Tibial artery (tissue), 4 donors: ENCODE measurements at regions not wholly inside any gene's neighbourhood (a gene's known extent, or its start where the extent isn't known, plus 50 kb on each side); places are given as distances from the start of the nearest gene placed in this dataset.

Source experiments
- DNase-seq, 2 donors: peaks; one replicate each; pipeline ENCODE4 v3.0.0-alpha.2; 2019
- H3K27ac ChIP-seq, 2 donors: fragments of 200-600 bp; sonication (generic) in 1 of 2; 1 replicate in 1 of 2; 2 replicates in 1 of 2; pipeline ENCODE4 v1.5.1; 2018 to 2019; ENCODE audit warnings: mild to moderate bottlenecking in 1 of 2
- H3K27me3 ChIP-seq, 2 donors: fragments of 200-600 bp; sonication (generic) in 1 of 2; one replicate each; pipeline versions ENCODE4 v1.5.1 to v1.6.0; 2016 to 2019
- H3K36me3 ChIP-seq, 3 donors: fragments of 200-600 bp; sonication (generic) in 2 of 3; one replicate each; pipeline ENCODE4 v1.5.1; 2016 to 2019; ENCODE audit warnings: mild to moderate bottlenecking in 2 of 3
- H3K4me1 ChIP-seq, 4 donors: fragments of 200-600 bp; sonication (generic) in 2 of 4; 1 replicate in 3 of 4; 2 replicates in 1 of 4; pipeline ENCODE4 v1.5.1; 2016 to 2019
- H3K4me3 ChIP-seq, 2 donors: fragments of 200-600 bp; sonication (generic) in 1 of 2; 1 replicate in 1 of 2; 2 replicates in 1 of 2; pipeline ENCODE4 v1.5.1; 2018 to 2019; ENCODE audit warnings: mild to moderate bottlenecking in 2 of 2
- H3K9me3 ChIP-seq, 3 donors: fragments of 200-600 bp; sonication (generic) in 1 of 3; one replicate each; pipeline ENCODE4 v1.5.1; 2016 to 2019
- CTCF ChIP-seq, 2 experiments: fragments of 200-600 bp in 1 of 2; fragments of 450-650 bp in 1 of 2; IDR thresholded peaks; one replicate each; pipeline ENCODE4 v1.5.1; 2017 to 2019; ENCODE audit warnings: antibody characterized with exemption in 2 of 2, mild to moderate bottlenecking in 1 of 2, moderate library complexity in 1 of 2
- intact Hi-C: fragments of 100-400 bp; cut with DNase I; formaldehyde crosslinking; loops from one replicate; pipeline ENCODE4 v1.15.0; 2023; ENCODE audit warnings: low total_unique reads

- DNase-seq: no peak
- no peak overlapping the region for H3K4me3 ChIP-seq
- no peaks in the 10 kb centered on the region for H3K4me1 ChIP-seq
- H3K27me3 ChIP-seq: no peaks in the 10 kb centered on the region
- intact Hi-C loops: no loop called here
- no peaks in the 10 kb centered on the region for H3K36me3 ChIP-seq
- no peak overlapping the region for H3K27ac ChIP-seq
- no peak for TF ChIP-seq CTCF (IDR thresholded peaks at IDR 0.05)
- no peaks in the 10 kb centered on the region for H3K9me3 ChIP-seq
These were observed 128.2 kb upstream of the INPP4B start for GRCh38 chr4:142974328-142974727.

GRCh38 chr4:142975618-142976017, 129.5 kb upstream of the INPP4B start:
- Histone ChIP-seq H3K4me3 (no peak overlapping the region), H3K36me3 (no peaks in the 10 kb centered on the region), H3K27ac (no peak overlapping the region), H3K4me1 (no peaks in the 10 kb centered on the region), H3K9me3 (no peaks in the 10 kb centered on the region), H3K27me3 (no peaks in the 10 kb centered on the region)
- DNase-seq: no peak
- no peak for TF ChIP-seq CTCF (IDR thresholded peaks at IDR 0.05)
- intact Hi-C loops: no loop called here

- DNase-seq: no peak
- no peaks in the 10 kb centered on the region for H3K36me3 ChIP-seq
- H3K4me1 ChIP-seq: no peaks in the 10 kb centered on the region
These were observed 130.4 kb upstream of the INPP4B start for GRCh38 chr4:142976482-142976881.

GRCh38 chr4:142977182-142977581, 131.1 kb upstream of the INPP4B start:
- no peak for DNase-seq
- H3K9me3 ChIP-seq: no peaks in the 10 kb centered on the region
- no peaks in the 10 kb centered on the region for H3K36me3 ChIP-seq
- H3K4me1 ChIP-seq: no peaks in the 10 kb centered on the region
- H3K27me3 ChIP-seq: no peaks in the 10 kb centered on the region
- no peak overlapping the region for H3K27ac ChIP-seq
- intact Hi-C loops: no loop called here
- no peak overlapping the region for H3K4me3 ChIP-seq
- no peak for TF ChIP-seq CTCF (IDR thresholded peaks at IDR 0.05)

More at GRCh38 chr4:142976482-142976881, 130.4 kb upstream of the INPP4B start:
- intact Hi-C loops: no loop called here
- H3K27ac ChIP-seq: no peak overlapping the region
- no peak overlapping the region for H3K4me3 ChIP-seq
- H3K9me3 ChIP-seq: no peaks in the 10 kb centered on the region
- no peaks in the 10 kb centered on the region for H3K27me3 ChIP-seq
- no peak for TF ChIP-seq CTCF (IDR thresholded peaks at IDR 0.05)

- no peak overlapping the region for H3K4me3 ChIP-seq
- no peaks in the 10 kb centered on the region for H3K27me3 ChIP-seq
- no peak overlapping the region for H3K27ac ChIP-seq
- peaks cover 0 to 9% (median 0%) of the 10 kb centered on the region in 3 donors for H3K9me3 ChIP-seq
- H3K36me3 ChIP-seq: no peaks in the 10 kb centered on the region
- H3K4me1 ChIP-seq: no peaks in the 10 kb centered on the region
- intact Hi-C loops: no loop called here
- DNase-seq: no peak
- no peak for TF ChIP-seq CTCF (IDR thresholded peaks at IDR 0.05)
These were observed 137.0 kb upstream of the INPP4B start for GRCh38 chr4:142983065-142983464.

- Histone ChIP-seq H3K4me3 (no peak overlapping the region), H3K36me3 (no peaks in the 10 kb centered on the region)
- no peak for DNase-seq
These were observed 137.5 kb upstream of the INPP4B start for GRCh38 chr4:142983589-142983988.

More at GRCh38 chr4:142983589-142983988, 137.5 kb upstream of the INPP4B start:
- Histone ChIP-seq H3K4me1 (no peaks in the 10 kb centered on the region), H3K27me3 (no peaks in the 10 kb centered on the region), H3K27ac (no peak overlapping the region), H3K9me3 (peaks cover 0 to 13% (median 0%) of the 10 kb centered on the region in 3 donors)
- intact Hi-C loops: no loop called here
- TF ChIP-seq CTCF (IDR thresholded peaks at IDR 0.05): no peak
